H1 (cell line): ENCODE measurements at regions not wholly inside any gene's neighbourhood (a gene's known extent, or its start where the extent isn't known, plus 50 kb on each side); places are given as distances from the start of the nearest gene placed in this dataset.

Source experiments
- BACH1 ChIP-seq: IDR thresholded peaks from 2 replicates; pipeline ENCODE4 v1.6.1; 2012; ENCODE audit warnings: low read length, improper control_type of control experiment
- BCL11A ChIP-seq, 2 experiments: IDR thresholded peaks; one replicate each; pipeline ENCODE4 v1.6.1; 2011; ENCODE audit warnings: low read depth in 2 of 2, low read length in 2 of 2, mild to moderate bottlenecking in 2 of 2
- EP300 ChIP-seq, 2 experiments: IDR thresholded peaks; 1 replicate in 1 of 2; 2 replicates in 1 of 2; pipeline ENCODE4 v1.6.1; 2011 to 2012; ENCODE audit warnings: low read depth in 2 of 2, low read length in 2 of 2, mild to moderate bottlenecking in 2 of 2, borderline replicate concordance in 1 of 2, inconsistent platforms in 1 of 2, moderate library complexity in 1 of 2
- GABPA ChIP-seq: IDR thresholded peaks from 2 replicates; pipeline ENCODE4 v1.6.1; 2011; ENCODE audit warnings: mild to moderate bottlenecking, low read length, moderate library complexity, borderline replicate concordance; ENCODE audit not compliant: insufficient read depth
- RAD21 ChIP-seq, 2 experiments: IDR thresholded peaks in 1 of 2; conservative IDR thresholded peaks in 1 of 2; 2 replicates each; pipeline ENCODE4 v1.6.1; 2011; ENCODE audit warnings: low read depth in 2 of 2, low read length in 2 of 2, improper control_type of control experiment in 1 of 2, inconsistent platforms in 1 of 2, mild to moderate bottlenecking in 1 of 2, moderate library complexity in 1 of 2
- USF2 ChIP-seq: IDR thresholded peaks from 2 replicates; pipeline ENCODE4 v1.6.1; 2011; ENCODE audit warnings: low read length, improper control_type of control experiment

GRCh38 chr1:5029136-5029535 is 374.7 kb downstream of the AJAP1 start (continued):
- TF ChIP-seq GABPA (no peak), BACH1 (no peak), EP300 (IDR thresholded peaks at IDR 0.05; ENCODE audit: borderline replicate concordance in 1 of 2, low read depth in 2 of 2, low read length in 2 of 2) (no peak), RAD21 (IDR thresholded peaks at IDR 0.05 in 1 of 2, conservative IDR thresholded peaks at IDR 0.05 in 1 of 2; ENCODE audit: low read depth in 2 of 2, low read length in 2 of 2) (no peak), BCL11A (IDR thresholded peaks at IDR 0.05; ENCODE audit: low read depth in 2 of 2, low read length in 2 of 2) (no peak), USF2 (no peak)
- TF ChIP-seq, all 59 proteins: peak for 0
